ENCODE measurements at regions not wholly inside any gene's neighbourhood (a gene's known extent, or its start where the extent isn't known, plus 50 kb on each side); places are given as distances from the start of the nearest gene placed in this dataset.
A peak's percentile ranks its signal among the peaks of the same experiment; 100 is the strongest.

GRCh38 chr2:221068123-221068522, 504.0 kb downstream of the EPHA4 start:
- ChIA-PET POLR2A (interaction anchor here (0.7 kb wide), 1 partner anchor 864 kb away, joined by 3 read pairs; no protein-coding TSS in a partner anchor), CTCF (no interaction called here)
- Histone ChIP-seq H3K36me3 (ENCODE audit: control insufficient read depth, insufficient read depth, low read length) (no peaks in the 10 kb centered on the region), H3K27me3 (ENCODE audit: control insufficient read depth, insufficient read depth, low read length) (no peaks in the 10 kb centered on the region), H3K4me3 (ENCODE audit: low read depth, low read length) (no peak overlapping the region)
- TF ChIP-seq CTCF (IDR thresholded peaks at IDR 0.05; ENCODE audit: insufficient read depth, low read depth, low read length), result no peak
- DNase-seq (ENCODE audit: low read depth), result no peak

- H3K36me3 ChIP-seq (ENCODE audit: control insufficient read depth, insufficient read depth, low read length), result no peaks in the 10 kb centered on the region
- H3K4me3 ChIP-seq (ENCODE audit: low read depth, low read length), result no peak overlapping the region
- POLR2A ChIA-PET, result no interaction called here
- DNase-seq (ENCODE audit: low read depth), result no peak
- TF ChIP-seq CTCF (IDR thresholded peaks at IDR 0.05; ENCODE audit: insufficient read depth, low read depth, low read length), result no peak
- no peaks in the 10 kb centered on the region for H3K27me3 ChIP-seq (ENCODE audit: control insufficient read depth, insufficient read depth, low read length)
- CTCF ChIA-PET, result no interaction called here
These were observed 502.0 kb downstream of the EPHA4 start for GRCh38 chr2:221070106-221070505.

- TF ChIP-seq CTCF (IDR thresholded peaks at IDR 0.05; ENCODE audit: insufficient read depth, low read depth, low read length), result no peak
- H3K27me3 ChIP-seq (ENCODE audit: control insufficient read depth, insufficient read depth, low read length), result no peaks in the 10 kb centered on the region
- no peaks in the 10 kb centered on the region for H3K36me3 ChIP-seq (ENCODE audit: control insufficient read depth, insufficient read depth, low read length)
- ChIA-PET POLR2A (no interaction called here), CTCF (interaction anchor here (1.0 kb wide), 1 partner anchor 1336 kb away, joined by 3 read pairs; no protein-coding TSS in a partner anchor)
- DNase-seq (ENCODE audit: low read depth), result no peak
- H3K4me3 ChIP-seq (ENCODE audit: low read depth, low read length), result no peak overlapping the region
These were observed 498.6 kb downstream of the EPHA4 start for GRCh38 chr2:221073326-221074049.

- H3K36me3 ChIP-seq (ENCODE audit: control insufficient read depth, insufficient read depth, low read length), result no peaks in the 10 kb centered on the region
- DNase-seq (ENCODE audit: low read depth), result no peak
- no peak overlapping the region for H3K4me3 ChIP-seq (ENCODE audit: low read depth, low read length)
- POLR2A ChIA-PET, result no interaction called here
- CTCF ChIA-PET, result no interaction called here
- no peak for TF ChIP-seq CTCF (IDR thresholded peaks at IDR 0.05; ENCODE audit: insufficient read depth, low read depth, low read length)
- H3K27me3 ChIP-seq (ENCODE audit: control insufficient read depth, insufficient read depth, low read length), result no peaks in the 10 kb centered on the region
These were observed 497.9 kb downstream of the EPHA4 start for GRCh38 chr2:221074238-221074637.

DNA sequence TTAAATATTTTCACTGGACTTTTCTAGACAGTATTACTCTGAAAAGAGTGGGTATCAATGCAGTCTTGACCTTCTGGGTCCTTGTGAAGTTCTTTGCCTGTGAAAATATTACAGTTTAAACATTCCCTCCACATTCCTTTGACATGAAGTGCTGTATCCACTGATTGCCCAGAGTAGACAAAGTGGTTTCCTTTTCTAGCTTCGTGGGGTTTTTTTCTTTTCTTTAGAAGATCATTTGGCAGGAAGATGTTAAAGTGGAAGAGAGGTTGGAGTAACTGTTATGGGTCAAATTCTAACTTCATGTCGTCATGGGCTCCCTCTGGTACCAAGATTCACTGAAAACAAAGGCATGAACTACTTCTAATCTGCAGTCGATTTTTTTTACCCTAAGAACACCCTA, 496.9 kb downstream of the EPHA4 start:
- no peaks in the 10 kb centered on the region for H3K36me3 ChIP-seq (ENCODE audit: control insufficient read depth, insufficient read depth, low read length)
- H3K4me3 ChIP-seq (ENCODE audit: low read depth, low read length), result no peak overlapping the region
- H3K27me3 ChIP-seq (ENCODE audit: control insufficient read depth, insufficient read depth, low read length), result no peaks in the 10 kb centered on the region
- ChIA-PET CTCF (no interaction called here), POLR2A (interaction anchor here (0.7 kb wide), 1 partner anchor 257 kb away, joined by 3 read pairs; no protein-coding TSS in a partner anchor)
- no peak for TF ChIP-seq CTCF (IDR thresholded peaks at IDR 0.05; ENCODE audit: insufficient read depth, low read depth, low read length)
- peak; percentile 59 for DNase-seq (ENCODE audit: low read depth)
